Right renal cortex interstitium (tissue), 3 donors: ENCODE measurements at regions not wholly inside any gene's neighbourhood (a gene's known extent, or its start where the extent isn't known, plus 50 kb on each side); places are given as distances from the start of the nearest gene placed in this dataset.
A peak's percentile ranks its signal among the peaks of the same experiment; 100 is the strongest.
"Not testable (repeated sequence)": the region's sequence is repeated elsewhere in the genome, so short reads cannot be mapped to it uniquely, and the experiment has no call there.

Source experiments
- DNase-seq, 3 donors: peaks; one replicate each; pipeline ENCODE4 v3.0.0-alpha.2; 2013; ENCODE audit warnings: low read depth in 3 of 3, low spot score in 2 of 3

DNA sequence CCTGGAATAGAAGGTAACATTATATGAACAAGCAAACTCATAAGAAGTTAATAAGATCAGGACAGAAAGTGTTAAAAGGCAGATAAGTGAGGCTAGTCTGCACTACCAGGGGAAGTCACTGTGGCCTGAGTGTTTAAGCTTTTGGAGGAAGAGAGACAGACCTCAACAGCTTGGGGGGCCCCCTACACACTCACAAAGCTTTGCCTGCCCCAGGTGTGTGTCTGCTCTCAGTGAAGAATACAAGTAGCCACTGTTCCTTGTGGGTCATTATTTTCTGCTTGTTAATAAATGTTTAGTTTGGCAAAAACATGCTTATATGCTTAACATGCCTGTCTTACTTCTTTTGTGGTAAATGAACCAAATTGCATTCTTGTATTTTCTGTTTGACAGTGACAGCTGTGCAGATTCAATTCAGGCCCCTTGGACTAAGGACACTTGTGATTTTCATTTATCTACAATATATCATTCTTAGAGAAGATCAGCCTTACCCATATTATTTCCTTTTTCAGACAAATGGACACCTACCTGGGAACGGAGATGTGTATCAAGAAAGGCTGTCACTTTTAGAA is 50.7 kb upstream of the C12orf71 start:
- no peak for DNase-seq

- DNase-seq, result no peak
These were observed 58.1 kb upstream of the C12orf71 start for GRCh38 chr12:27140478-27140969.

GRCh38 chr12:27142101-27142721 is 59.8 kb upstream of the C12orf71 start:
- peak; percentile 54 to 65 (median 60) for DNase-seq

DNA sequence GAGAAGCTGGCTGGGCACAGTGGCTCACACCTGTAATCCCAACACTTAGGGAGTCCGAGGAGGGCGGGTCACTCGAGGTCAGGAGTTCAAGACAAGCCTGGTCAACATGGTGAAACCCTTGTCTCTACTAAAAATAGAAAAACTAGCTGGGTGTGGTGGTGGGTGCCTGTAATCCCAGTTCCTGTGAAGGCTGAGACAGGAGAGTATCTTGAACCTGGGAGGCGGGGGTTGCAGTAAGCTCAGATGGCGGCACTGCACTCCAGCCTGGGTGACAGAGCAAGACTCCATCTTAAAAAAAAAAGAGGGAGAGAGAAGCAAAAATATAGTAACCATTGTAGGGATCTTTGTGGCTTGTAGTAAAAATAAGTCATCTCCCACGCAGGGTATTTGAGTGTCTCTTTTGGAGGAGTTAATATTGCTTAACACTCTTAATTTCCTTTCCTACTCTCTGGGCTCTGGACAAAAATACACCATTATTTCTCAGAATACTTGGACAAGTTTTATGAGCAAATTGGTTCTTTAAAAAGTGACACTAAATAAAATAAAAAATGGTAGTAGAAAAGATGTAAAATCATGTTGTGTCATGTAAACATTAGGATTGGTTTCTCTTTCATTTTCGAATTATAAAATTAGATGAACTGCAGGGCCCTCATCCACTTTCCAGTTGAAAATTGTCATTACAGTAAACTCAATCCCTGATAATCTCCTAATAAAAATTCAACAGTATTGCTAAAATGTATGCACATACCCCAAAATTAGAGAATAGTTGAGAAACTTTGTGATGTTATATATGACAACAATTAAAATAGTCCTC is 61.1 kb upstream of the C12orf71 start:
- no peak for DNase-seq

DNA sequence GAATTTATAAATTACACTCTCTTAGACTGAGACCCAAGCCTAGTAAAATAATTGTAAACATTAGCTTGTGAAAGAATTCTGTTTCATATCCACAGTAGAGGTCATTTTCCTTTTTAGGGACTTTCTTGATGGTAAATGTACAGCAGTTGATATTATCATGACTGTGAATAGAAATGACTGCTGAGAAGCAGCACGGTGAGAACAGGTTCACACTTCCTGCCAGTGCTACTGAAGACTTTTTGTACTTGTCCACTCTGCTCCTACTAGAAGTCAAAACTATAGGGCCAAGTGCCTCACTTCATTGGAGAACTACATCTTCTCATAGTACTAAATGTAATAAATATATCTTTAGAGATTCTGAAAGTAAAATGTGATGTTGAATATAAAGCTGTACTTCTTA is 63.3 kb upstream of the C12orf71 start:
- DNase-seq, result not testable (repeated sequence)

- no peak for DNase-seq
These were observed 66.0 kb upstream of the C12orf71 start for GRCh38 chr12:27148373-27148772.

DNA sequence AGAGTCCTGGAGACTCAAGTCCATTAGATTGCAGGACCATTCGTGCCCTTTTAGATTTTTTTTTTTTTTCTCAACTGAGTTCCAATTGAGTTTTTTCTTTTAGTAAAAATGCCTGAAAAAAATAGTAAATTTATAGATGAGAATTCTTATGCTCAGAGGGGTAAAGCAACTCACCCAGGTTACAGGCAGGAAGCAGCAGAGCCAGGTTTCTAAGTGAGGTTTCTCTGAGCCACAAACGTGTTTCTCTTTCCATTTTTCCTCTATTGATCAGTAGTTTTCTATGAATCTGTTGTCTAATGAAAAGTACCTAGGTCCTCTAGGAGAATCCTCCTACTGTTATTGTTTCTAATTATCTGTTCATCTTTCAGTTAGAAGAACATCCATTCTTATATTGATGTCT is 66.4 kb upstream of the C12orf71 start:
- no peak for DNase-seq

GRCh38 chr12:27151479-27151878 is 69.1 kb upstream of the C12orf71 start:
- no peak for DNase-seq

DNA sequence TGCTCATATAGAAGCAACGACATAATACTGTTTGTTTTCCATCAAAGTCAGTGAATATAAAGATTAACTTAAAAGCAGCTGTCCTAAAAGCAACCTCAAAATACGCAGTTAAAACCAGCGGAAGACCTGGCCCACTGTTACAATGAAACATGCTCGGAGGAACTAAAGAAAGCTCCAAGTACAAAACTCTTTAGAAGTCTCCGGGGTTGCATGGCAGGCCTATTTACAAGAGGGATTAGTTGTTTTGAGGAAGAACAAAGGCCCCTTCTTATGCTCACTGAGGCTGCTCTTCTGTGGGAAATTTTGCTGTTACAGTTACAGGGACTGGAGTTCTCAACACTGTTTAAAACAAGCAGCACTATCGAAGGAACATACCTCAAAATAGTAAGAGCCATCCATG is 75.9 kb upstream of the C12orf71 start:
- no peak for DNase-seq

GRCh38 chr12:27161458-27162228 is 79.3 kb upstream of the C12orf71 start:
- DNase-seq, result no peak

- no peak for DNase-seq
These were observed 79.8 kb upstream of the C12orf71 start for GRCh38 chr12:27162229-27162537.

- no peak for DNase-seq
These were observed 80.8 kb upstream of the C12orf71 start for GRCh38 chr12:27163048-27163715.

DNA sequence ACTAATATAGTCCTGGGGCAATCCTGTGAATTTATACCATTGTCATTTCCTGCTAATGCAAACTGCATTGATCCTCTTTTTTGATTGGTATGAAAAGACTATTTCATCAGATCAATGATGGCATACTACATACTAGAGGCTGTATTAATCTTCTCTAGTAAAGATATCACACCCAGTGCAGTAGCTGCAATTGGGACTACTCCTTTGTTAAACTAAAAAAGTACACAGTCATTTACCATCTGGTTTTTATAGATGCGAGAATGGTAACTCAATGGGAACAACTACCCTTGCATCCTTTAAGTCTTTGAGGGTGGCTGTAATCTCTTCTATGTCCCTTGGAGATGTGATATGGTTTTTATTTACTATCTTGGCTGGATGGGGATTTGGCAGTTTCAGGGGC is 80.2 kb upstream of the STK38L start:
- DNase-seq, result no peak

DNA sequence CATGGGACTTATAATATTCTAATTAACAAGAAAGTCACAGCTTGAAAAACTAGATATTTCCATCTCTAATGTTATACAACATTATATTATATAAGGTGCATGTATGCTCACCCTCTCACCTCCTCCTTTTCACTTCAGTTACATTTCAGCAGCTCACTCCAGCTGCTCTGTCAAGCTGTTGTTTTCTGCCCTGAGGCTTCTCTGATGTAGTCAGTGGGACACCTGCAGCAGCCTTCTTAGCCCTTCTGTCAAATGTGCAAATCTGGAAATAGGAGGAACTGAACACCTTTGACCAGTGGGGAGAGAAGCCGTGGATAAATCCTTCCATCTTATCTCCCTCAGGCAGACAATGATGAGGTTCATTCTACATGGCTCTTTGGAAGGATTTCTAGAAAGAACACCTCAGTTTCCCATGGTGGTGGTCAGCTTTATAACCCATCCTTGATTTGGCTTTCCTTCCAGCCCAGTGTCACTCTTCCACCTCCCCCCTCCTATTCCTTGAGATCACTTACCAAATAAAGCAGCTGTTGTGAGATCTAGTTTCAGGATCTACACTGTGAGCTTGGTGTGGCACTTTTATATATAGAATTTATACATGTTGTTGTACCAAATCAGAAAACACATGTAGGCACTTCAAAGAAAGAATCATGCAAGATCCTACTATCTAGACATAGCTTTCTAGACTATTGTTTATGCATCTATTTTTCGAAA is 79.6 kb upstream of the STK38L start:
- DNase-seq, result no peak

DNA sequence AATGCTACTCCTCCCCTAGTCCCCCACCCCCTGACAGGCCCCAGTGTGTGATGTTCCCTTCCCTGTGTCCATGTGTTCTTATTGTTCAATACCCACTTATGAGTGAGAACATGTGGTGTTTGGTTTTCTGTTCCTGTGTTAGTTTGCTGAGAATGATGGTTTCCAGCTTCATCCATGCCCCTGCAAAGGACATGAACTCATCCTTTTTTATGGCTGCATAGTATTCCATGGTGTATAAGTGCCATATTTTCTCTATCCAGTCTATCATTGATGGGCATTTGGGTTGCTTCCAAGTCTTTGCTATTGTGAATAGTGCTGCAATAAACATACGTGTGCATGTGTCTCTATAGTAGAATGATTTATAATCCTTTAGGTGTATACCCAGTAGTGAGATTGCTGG is 78.1 kb upstream of the STK38L start:
- not testable (repeated sequence) for DNase-seq

GRCh38 chr12:27171494-27171893 is 72.6 kb upstream of the STK38L start:
- DNase-seq, result not testable (repeated sequence)

DNA sequence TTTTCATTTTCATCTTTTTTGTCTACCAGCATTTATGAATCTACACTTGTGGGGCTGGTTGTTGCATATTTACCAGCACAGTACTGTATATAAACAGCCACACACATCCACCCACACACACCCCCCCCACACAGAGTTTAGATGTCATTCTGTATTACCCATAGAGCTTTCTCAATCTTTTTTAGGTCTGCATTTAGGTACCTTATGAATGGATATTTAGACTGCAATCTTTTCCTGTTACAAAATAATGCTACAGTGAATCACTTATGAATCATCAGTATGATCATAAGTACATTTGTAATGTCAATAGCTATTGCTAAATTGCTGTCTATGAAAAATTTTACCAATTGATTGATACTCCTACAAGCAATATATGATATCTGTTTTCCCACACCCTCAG is 67.3 kb upstream of the STK38L start:
- no peak for DNase-seq

GRCh38 chr12:27177706-27178105 is 66.4 kb upstream of the STK38L start:
- DNase-seq, result no peak

DNA sequence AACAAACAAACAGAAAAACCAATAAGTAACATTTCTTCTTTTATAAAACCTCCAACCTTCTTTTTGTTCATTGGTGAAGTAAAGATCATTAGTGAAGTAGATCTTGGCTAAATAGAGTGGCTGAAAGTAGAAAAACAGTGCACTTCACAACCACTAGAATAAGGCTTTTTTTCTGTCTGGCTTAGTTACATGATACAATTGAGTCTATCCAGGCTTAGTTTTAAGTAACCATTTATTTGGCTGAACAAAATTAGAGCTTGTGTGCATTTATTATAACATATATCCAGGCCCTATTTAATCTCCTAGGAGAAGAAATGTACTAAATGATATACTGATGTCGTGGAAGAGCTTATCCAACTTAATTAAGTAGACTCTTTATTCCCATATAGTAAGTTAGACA is 65.8 kb upstream of the STK38L start:
- no peak for DNase-seq

DNA sequence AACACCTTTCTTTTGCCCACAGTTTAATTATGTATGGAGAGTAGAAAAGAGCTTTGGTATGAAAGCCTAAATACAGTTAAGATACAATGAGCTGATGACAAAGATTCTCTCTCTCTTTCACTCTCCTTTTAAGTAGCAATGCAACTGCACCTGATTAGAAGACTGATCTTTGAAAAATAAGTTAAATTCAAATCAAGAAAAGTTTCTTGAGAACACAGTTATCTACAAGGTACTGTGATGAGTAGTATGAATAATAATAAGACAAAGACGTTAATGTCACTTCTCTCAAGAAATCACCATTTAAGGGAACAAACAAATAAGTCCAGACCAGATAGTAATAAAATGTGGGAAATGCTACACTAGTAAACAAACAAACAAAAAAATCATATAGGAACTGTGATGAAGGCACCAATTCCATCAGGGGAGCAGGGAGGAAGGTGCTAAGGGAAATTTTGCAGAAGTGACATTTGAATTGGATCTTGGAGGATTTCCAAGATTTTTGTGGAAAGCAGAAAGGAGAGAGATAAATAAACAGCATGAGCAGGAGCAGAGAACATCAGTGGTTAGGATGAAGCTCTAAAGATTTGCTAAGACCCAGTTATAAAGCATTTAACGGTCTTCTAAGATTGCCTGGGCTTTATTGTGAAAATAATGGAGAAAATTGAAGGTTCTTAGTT is 65.2 kb upstream of the STK38L start:
- no peak for DNase-seq
